AG04450 (cell line): ENCODE measurements at regions not wholly inside any gene's neighbourhood (a gene's known extent, or its start where the extent isn't known, plus 50 kb on each side); places are given as distances from the start of the nearest gene placed in this dataset.

Source experiments
- CTCF ChIA-PET: fragments of 300-600, 350-600 bp; formaldehyde crosslinking; extraction: SDS; loops from one replicate; lab custom pipeline; 2022; ENCODE audit warnings: antibody characterized with exemption, inconsistent platforms; lab: Charles Lee
- POLR2A ChIA-PET: fragments of 350-600 bp; formaldehyde crosslinking; extraction: SDS; loops from one replicate; lab custom pipeline; 2021; ENCODE audit warnings: antibody characterized with exemption, inconsistent platforms; lab: Yijun Ruan, JAX
- DNase-seq: peaks from one replicate; pipeline ENCODE4 v3.0.0-alpha.2; 2011; ENCODE audit warnings: low read depth, low spot score
- H3K27ac ChIP-seq: one replicate; pipeline ENCODE4 v1.5.1; 2012; ENCODE audit warnings: low read depth, low read length, control low read depth
- H3K27me3 ChIP-seq: one replicate; pipeline ENCODE4 v1.6.0; 2012; ENCODE audit warnings: low read length; ENCODE audit not compliant: control insufficient read depth, insufficient read depth
- H3K4me3 ChIP-seq: 2 replicates; pipeline ENCODE4 v1.5.1; 2011; ENCODE audit warnings: mild to moderate bottlenecking, low read depth, low read length, control low read depth
- H3K9me3 ChIP-seq: 2 replicates; pipeline ENCODE4 v1.5.1; 2012; ENCODE audit warnings: low read length; ENCODE audit not compliant: control insufficient read depth, insufficient read depth
- CTCF ChIP-seq: IDR thresholded peaks from 2 replicates; pipeline ENCODE4 v1.5.1; 2011; ENCODE audit warnings: low read depth, low read length, control low read depth, inconsistent platforms

- DNase-seq: no peak
- H3K4me3 ChIP-seq: no peak overlapping the region
- H3K9me3 ChIP-seq: peaks cover 10% of the 10 kb centered on the region; the same call in 1 of the 2 replicates
- ChIA-PET POLR2A (no interaction called here), CTCF (no interaction called here)
- no peak for TF ChIP-seq CTCF
- H3K27ac ChIP-seq: no peak overlapping the region
- no peaks in the 10 kb centered on the region for H3K27me3 ChIP-seq
Observed at GRCh38 chr2:22517141-22517540, 867.8 kb upstream of the KLHL29 start.

- ChIA-PET CTCF (no interaction called here), POLR2A (no interaction called here)
- Histone ChIP-seq H3K27ac (no peak overlapping the region), H3K27me3 (no peaks in the 10 kb centered on the region), H3K9me3 (peaks cover 10% of the 10 kb centered on the region; the same call in 1 of the 2 replicates), H3K4me3 (no peak overlapping the region)
- no peak for TF ChIP-seq CTCF
- no peak for DNase-seq
Observed at GRCh38 chr2:22518641-22519040, 866.3 kb upstream of the KLHL29 start.

DNA sequence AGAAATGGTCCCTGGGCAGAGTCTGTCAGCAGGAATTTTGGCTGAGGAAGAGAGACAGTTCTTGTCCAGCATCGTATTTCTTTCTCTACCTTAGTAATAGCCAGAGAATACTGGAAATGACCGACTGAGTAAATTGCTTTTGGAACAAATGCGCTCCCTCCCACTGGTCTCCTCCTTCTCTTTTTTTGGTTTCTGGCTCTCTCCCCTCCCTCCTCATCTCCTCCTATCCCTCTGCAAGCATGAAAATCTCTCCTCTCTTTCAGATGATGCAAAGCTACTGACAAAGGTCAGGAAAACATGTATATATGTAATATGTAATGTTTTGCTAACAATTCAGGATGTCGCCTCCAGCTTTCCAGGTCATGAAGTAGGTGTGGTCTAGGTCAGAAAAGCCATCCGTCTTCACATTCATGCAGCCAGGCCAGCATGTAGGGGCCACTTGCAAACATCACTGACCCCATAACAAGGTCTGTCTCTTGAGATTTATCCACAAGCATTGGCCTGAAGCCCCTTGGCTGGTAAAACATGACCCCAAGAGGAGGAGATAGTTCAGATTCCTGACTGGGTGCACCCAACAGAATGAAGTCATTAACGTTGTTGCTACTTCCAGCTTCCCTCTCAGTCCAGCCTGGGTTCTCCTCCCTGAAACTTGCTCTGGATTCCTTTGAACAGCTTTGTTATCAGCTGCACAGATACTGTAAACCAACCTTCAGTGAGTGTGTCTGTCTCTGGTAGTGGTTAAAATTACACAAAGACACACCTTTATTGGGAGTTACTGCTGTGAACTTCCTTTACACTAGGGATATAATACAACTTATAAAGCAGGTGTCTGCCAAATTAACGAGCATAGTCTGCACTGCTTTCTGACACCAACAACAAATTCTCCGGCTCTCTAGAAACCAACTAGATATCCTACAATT is 864.4 kb upstream of the KLHL29 start:
- Histone ChIP-seq H3K9me3 (peaks cover 10% of the 10 kb centered on the region; the same call in 1 of the 2 replicates), H3K4me3 (no peak overlapping the region), H3K27me3 (no peaks in the 10 kb centered on the region), H3K27ac (no peak overlapping the region)
- no peak for DNase-seq
- no peak for TF ChIP-seq CTCF
- ChIA-PET POLR2A (no interaction called here), CTCF (no interaction called here)

DNA sequence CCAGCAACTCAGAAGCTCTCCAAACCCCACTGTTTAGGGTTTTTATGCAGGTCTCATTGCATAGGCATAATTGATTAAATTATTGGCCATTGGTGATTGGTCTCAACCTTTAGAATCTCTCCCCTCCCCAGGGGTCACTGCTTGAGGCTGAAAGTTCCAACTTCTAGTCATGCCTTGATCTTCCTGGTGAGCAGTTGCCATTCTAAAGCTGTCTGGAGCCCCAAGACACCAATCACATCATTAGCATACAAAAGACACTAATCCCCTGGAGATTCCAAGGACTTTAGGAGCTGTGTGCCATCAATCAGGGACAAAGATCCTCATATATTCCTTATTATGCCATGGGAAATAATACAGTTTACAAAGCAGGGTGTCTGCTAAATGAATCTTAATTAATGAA is 863.4 kb upstream of the KLHL29 start:
- ChIA-PET POLR2A (no interaction called here), CTCF (no interaction called here)
- no peak for DNase-seq
- Histone ChIP-seq H3K27ac (no peak overlapping the region), H3K4me3 (no peak overlapping the region), H3K27me3 (no peaks in the 10 kb centered on the region), H3K9me3 (peaks cover 10% of the 10 kb centered on the region; the same call in 1 of the 2 replicates)
- no peak for TF ChIP-seq CTCF

GRCh38 chr2:22525681-22526080 is 859.3 kb upstream of the KLHL29 start:
- TF ChIP-seq CTCF: no peak
- CTCF ChIA-PET: no interaction called here
- Histone ChIP-seq H3K4me3 (no peak overlapping the region), H3K27me3 (no peaks in the 10 kb centered on the region), H3K9me3 (peaks cover 6% of the 10 kb centered on the region), H3K27ac (no peak overlapping the region)
- POLR2A ChIA-PET: no interaction called here
- no peak for DNase-seq
